ENCODE measurements at regions not wholly inside any gene's neighbourhood (a gene's known extent, or its start where the extent isn't known, plus 50 kb on each side); places are given as distances from the start of the nearest gene placed in this dataset.
"Not testable (repeated sequence)": the region's sequence is repeated elsewhere in the genome, so short reads cannot be mapped to it uniquely, and the experiment has no call there.

DNA sequence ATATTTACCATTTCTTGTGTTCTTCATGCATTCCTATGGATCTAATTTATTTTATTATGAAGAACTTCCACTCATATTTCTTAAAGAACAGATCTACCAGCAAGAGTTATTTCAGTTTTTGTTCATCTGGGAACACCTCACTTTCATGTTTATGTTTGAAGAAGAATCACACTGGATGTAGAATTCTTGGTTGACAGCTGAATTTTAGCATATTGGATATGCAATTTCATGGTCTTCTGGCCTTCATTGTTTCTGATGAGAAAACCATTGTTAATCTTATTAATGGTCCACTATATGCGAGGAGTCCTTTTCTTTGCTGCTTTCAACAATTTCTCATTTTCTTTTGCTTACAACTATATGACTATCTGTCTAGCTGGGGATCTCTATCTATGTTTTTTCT, 189.2 kb downstream of the UXS1 start:
- DNase-seq = no peak

- DNase-seq = no peak
Observed at GRCh38 chr2:105999211-105999989, 194.7 kb downstream of the UXS1 start.

DNA sequence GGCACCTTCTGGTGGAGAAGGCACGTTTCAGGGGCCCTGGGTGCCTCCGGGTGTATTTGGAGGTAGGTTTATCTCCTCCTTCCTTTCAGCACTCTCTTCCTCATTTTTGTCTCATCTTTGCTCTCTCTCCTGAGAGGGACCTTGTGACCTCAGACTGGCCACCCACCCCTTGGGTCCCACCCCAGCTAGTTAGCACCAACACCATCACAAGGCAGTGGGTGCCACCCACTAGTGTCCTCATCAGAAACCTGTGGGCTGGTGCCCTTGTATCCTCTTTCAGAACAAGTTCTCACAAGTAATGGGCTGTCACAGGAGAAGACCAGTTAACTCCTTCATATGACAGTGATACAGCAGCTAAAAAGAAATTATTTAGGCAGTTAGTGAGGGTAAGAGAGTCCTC, 196.4 kb downstream of the UXS1 start:
- DNase-seq = no peak

GRCh38 chr2:105990624-105991023, 203.5 kb downstream of the UXS1 start:
- DNase-seq = no peak

- not testable (repeated sequence) for DNase-seq
Observed at GRCh38 chr2:105989803-105990202, 204.3 kb downstream of the UXS1 start.

- DNase-seq = no peak
Observed at GRCh38 chr2:105989070-105989469, 205.0 kb downstream of the UXS1 start.

- no peak for DNase-seq
Observed at GRCh38 chr2:105977807-105978206, 216.3 kb downstream of the UXS1 start.

GRCh38 chr2:105977212-105977611, 216.9 kb downstream of the UXS1 start:
- peak; percentile 54 for DNase-seq

DNA sequence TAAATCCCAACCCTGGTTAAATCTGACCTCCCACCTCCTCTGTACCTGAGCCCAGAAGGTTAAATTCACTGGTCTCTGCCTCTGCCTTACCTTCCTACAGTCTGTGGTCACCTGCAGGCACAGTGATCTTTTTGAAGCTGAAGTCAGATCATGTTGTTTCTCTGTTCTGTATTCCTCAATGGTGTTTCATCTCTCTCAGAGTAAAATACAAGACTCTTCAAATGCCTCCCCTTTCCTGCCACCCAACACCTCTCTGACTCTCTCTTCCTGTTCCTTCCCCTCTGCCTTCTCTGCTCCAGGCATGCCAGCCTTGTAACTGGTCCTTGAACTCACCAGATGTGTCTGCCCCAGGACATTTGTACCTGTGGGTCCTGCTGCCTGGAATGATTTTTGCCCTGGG, 219.3 kb downstream of the UXS1 start:
- DNase-seq = no peak

DNA sequence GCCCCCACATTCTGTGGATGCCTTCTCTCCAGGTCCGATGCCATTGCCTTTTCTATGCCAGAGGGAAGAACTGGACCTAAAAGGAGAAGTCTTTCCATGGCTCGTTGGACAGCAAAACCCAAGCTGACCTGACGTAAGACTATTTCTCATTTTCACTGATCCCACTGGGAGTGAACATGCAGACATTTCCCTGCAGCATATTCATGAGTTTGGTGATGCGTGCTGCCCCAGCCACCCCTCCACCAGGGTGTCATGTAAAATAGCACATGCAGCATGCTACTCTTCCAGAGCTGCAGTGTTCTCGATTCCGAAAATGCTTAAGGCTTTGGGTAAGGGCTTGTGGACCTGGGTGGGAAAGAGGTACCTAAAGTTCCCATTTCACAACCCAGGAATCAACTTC, 221.2 kb downstream of the UXS1 start:
- no peak for DNase-seq

- no peak for DNase-seq
Observed at GRCh38 chr2:105972246-105972645, 221.9 kb downstream of the UXS1 start.

- DNase-seq = peak; percentile 42
Observed at GRCh38 chr2:105969552-105969951, 224.5 kb downstream of the UXS1 start.

GRCh38 chr2:105962221-105962620, 217.5 kb downstream of the NCK2 start:
- no peak for DNase-seq

- DNase-seq = no peak
Observed at GRCh38 chr2:105961599-105962146, 217.0 kb downstream of the NCK2 start.

GRCh38 chr2:105959357-105959756, 214.6 kb downstream of the NCK2 start:
- DNase-seq = no peak

DNA sequence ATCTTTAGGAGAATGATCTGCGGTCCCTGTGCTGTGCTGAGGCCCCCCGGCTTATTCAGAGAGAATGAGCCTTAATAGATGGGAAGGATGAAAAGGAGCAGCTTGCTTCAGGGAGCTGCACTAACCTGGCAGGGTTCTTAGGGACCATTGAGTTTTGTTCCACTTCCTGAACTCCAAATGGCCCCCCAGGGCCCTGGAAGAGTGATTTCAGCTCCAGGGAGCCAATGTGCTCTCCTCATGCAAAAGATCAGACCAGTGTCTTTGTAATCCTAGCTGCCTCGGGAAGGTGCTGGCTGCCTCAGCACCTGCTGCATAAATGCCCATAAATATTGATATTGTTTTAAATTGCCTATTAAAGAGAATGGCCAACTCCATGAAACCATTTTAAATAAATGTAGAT, 210.2 kb downstream of the NCK2 start:
- DNase-seq = no peak

- DNase-seq = no peak
Observed at GRCh38 chr2:105953942-105954341, 209.2 kb downstream of the NCK2 start.

DNA sequence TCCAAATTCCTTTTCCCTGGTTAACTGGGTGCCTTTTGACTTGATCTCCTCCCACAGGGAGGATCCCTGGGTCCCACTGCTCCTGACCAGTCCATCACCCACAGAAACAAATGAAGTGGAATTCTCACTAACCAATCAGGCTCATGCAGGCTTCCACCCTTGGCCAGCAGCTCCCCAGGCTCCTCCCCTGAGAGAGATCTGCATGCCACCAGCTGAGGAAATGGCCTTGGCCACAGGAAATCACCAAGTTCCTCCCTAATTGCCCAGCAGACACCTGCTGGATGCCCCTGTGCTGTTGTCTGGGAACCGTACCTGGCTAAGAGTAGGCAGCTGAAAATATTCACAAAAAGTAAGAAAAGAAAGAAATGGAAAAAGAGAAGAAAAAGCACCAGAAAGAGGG, 207.4 kb downstream of the NCK2 start:
- no peak for DNase-seq

GRCh38 chr2:105951384-105951694, 206.6 kb downstream of the NCK2 start:
- no peak for DNase-seq

- no peak for DNase-seq
Observed at GRCh38 chr2:105950521-105951383, 206.0 kb downstream of the NCK2 start.

GRCh38 chr2:105943977-105944376, 199.3 kb downstream of the NCK2 start:
- DNase-seq = no peak
